Mesothelial cell of epicardium (in vitro differentiated cells): ENCODE measurements at regions not wholly inside any gene's neighbourhood (a gene's known extent, or its start where the extent isn't known, plus 50 kb on each side); places are given as distances from the start of the nearest gene placed in this dataset.

Experiments used
- DNase-seq, 2 experiments: peaks; one replicate each; pipeline ENCODE4 v3.0.0; 2021; ENCODE audit warnings: low spot score in 2 of 2; ENCODE audit not compliant: unreplicated experiment in 2 of 2
- H3K27ac Mint-ChIP-seq: 2 replicates; pipeline ENCODE4 v1.8.0; 2021; ENCODE audit warnings: mixed read lengths
- H3K27me3 Mint-ChIP-seq: 2 replicates; pipeline ENCODE4 v1.8.0; 2021; ENCODE audit warnings: low read depth, mixed read lengths
- H3K36me3 Mint-ChIP-seq: 2 replicates; pipeline ENCODE4 v1.8.0; 2021; ENCODE audit warnings: mixed read lengths
- H3K4me1 Mint-ChIP-seq: 2 replicates; pipeline ENCODE4 v1.8.0; 2021; ENCODE audit warnings: mixed read lengths
- H3K4me3 Mint-ChIP-seq: 2 replicates; pipeline ENCODE4 v1.8.0; 2021; ENCODE audit warnings: mild to moderate bottlenecking, moderate library complexity, mixed read lengths
- H3K9me3 Mint-ChIP-seq: 2 replicates; pipeline ENCODE4 v1.8.0; 2021; ENCODE audit warnings: mixed read lengths
- TF ChIP-seq, protein P1 (sequence below): fragments of 200-600 bp; sonication (generic); IDR thresholded peaks from one replicate; pipeline ENCODE4 v1.5.0; 2021; ENCODE audit warnings: antibody characterized with exemption; ENCODE audit not compliant: unreplicated experiment

DNA sequence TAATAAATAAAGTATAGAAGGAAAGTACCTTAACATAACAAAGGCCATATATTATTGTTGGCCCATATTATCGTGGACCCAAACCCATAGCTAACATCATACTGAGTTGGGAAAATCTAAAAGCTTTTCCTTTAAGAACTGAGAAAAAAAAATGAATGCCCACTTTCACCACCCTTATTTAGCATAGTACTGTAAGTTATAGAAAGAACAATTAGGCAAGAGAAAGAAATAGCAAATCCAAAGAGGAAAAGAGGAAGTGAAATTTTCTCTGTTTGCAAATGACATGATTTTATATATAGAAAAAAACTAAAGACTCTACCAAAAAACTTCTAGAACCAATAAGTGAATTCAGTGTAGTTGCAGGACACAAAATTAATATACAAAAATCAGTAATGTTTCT, 1854.6 kb downstream of the PCDH7 start:
- TF ChIP-seq, protein P1, sequence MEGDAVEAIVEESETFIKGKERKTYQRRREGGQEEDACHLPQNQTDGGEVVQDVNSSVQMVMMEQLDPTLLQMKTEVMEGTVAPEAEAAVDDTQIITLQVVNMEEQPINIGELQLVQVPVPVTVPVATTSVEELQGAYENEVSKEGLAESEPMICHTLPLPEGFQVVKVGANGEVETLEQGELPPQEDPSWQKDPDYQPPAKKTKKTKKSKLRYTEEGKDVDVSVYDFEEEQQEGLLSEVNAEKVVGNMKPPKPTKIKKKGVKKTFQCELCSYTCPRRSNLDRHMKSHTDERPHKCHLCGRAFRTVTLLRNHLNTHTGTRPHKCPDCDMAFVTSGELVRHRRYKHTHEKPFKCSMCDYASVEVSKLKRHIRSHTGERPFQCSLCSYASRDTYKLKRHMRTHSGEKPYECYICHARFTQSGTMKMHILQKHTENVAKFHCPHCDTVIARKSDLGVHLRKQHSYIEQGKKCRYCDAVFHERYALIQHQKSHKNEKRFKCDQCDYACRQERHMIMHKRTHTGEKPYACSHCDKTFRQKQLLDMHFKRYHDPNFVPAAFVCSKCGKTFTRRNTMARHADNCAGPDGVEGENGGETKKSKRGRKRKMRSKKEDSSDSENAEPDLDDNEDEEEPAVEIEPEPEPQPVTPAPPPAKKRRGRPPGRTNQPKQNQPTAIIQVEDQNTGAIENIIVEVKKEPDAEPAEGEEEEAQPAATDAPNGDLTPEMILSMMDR = no peak
- Mint-ChIP-seq H3K36me3 (no peaks in the 10 kb centered on the region), H3K27me3 (no peaks in the 10 kb centered on the region), H3K4me3 (no peak overlapping the region), H3K4me1 (no peaks in the 10 kb centered on the region), H3K9me3 (peaks cover 3% of the 10 kb centered on the region), H3K27ac (no peak overlapping the region)
- no peak for DNase-seq

DNA sequence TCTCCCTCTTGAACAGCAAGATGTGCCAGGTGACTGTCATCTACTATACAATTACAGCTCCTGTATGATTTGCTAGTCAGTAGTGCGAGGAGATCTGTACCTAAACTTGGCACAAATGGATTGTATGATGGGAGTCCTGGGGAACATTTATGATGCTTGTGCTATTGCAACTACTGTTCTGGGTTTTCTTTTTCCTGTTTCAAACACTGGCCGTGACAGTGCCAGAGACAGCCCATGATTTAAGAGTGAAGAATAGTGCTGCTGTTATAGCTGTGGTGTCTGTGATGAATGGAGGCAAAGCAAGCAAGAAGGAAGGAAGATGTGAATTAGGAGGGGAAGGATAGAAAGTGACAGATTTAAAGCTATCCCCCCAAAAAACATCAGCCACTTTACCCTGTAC, 1868.9 kb downstream of the PCDH7 start:
- no peak overlapping the region for H3K27ac Mint-ChIP-seq
- peaks cover 8% of the 10 kb centered on the region for H3K9me3 Mint-ChIP-seq
- TF ChIP-seq, protein P1 = no peak
- H3K36me3 Mint-ChIP-seq = no peaks in the 10 kb centered on the region
- peaks cover 14% of the 10 kb centered on the region for H3K4me1 Mint-ChIP-seq
- H3K4me3 Mint-ChIP-seq = no peak overlapping the region
- no peaks in the 10 kb centered on the region for H3K27me3 Mint-ChIP-seq
- DNase-seq = no peak

DNA sequence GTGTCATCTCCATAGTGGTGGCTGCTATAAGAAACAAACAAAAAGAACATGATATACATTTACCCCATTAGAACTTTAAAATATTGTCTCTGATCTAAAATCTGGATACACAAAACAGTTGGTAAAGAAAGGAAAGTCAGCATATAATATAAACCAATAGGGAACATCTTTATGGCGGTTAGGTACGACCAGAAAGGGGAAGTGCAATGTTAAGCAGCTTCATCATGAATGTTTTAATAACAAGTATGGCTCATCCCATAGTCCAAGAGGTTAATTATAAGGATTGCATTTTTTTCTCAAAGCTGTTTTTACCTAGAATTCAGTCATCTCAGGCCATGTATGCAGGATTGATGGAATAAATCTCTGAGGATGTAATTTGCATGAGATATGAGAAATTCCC, 1869.7 kb downstream of the PCDH7 start:
- Mint-ChIP-seq H3K4me3 (no peak overlapping the region), H3K9me3 (peaks cover 8% of the 10 kb centered on the region), H3K27ac (no peak overlapping the region), H3K4me1 (peaks cover 14% of the 10 kb centered on the region), H3K27me3 (no peaks in the 10 kb centered on the region), H3K36me3 (no peaks in the 10 kb centered on the region)
- no peak for DNase-seq
- TF ChIP-seq, protein P1 = no peak

DNA sequence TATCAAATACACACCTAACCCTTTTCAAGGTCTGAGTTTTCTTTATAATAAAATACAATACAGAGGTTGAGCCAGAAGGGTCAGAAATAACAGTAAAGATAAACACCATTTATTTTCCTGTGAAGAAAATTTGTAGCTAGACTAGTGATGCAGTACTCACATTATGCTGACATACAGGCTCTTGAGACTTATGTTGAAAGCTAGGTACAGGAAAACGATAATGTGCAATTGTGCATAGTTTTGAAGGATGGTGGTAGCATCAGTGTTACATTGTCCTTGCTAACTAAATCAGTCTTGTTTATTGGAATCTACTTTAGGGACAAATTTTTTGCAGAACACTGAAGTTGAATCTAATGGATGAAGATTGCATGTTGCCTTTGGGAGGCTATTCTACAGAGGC, 1877.2 kb downstream of the PCDH7 start:
- no peak for DNase-seq
- Mint-ChIP-seq H3K36me3 (no peaks in the 10 kb centered on the region), H3K27me3 (no peaks in the 10 kb centered on the region), H3K4me3 (no peak overlapping the region), H3K9me3 (peaks cover 8% of the 10 kb centered on the region), H3K27ac (no peak overlapping the region), H3K4me1 (peaks cover 13% of the 10 kb centered on the region)
- TF ChIP-seq, protein P1 = no peak

DNA sequence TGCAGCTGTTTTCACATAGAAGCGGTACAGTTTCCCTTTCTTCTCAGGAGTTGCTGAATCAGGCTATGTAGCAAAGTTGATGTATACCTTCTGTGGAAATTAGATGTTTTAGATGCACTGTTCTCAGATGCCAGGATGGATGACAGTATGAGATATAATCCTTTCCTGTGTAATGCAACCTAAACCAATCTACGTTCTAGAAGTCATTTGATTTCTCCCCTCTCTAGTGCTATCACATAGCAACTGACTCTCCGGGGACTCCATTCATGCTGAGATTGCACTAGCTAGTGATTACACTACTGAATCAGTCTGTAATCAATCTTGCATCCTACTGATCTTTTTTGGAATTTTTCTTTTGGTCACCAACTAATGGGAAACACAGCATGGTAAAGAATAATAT, 1881.7 kb downstream of the PCDH7 start:
- Mint-ChIP-seq H3K9me3 (peaks cover 10% of the 10 kb centered on the region), H3K27ac (no peak overlapping the region), H3K4me1 (peaks cover 14% of the 10 kb centered on the region), H3K27me3 (no peaks in the 10 kb centered on the region), H3K36me3 (peaks cover 2% of the 10 kb centered on the region), H3K4me3 (no peak overlapping the region)
- TF ChIP-seq, protein P1 = no peak
- DNase-seq = no peak

DNA sequence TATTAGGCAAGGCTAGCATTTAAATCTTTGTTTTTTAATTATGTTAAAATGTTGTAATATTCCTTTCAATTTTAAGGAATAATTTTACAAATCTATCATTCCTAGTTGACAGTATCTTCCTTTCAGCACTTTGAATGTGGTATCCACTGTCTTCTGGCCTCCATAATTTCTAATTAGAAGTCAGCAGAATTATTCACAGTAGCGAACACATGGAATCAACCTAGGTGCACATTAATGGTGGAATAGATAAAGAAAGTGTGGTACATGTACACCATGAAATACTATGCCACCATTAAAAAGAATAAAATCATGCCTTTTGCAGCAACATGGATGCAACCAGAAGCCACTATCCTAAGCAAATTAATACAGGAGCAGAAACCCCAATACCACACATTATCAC, 1887.8 kb downstream of the PCDH7 start:
- TF ChIP-seq, protein P1 = no peak
- H3K4me1 Mint-ChIP-seq = no peaks in the 10 kb centered on the region
- no peak for DNase-seq
- H3K9me3 Mint-ChIP-seq = peaks cover 46% of the 10 kb centered on the region
- no peak overlapping the region for H3K27ac Mint-ChIP-seq
- peaks cover 3% of the 10 kb centered on the region for H3K36me3 Mint-ChIP-seq
- H3K4me3 Mint-ChIP-seq = no peak overlapping the region
- H3K27me3 Mint-ChIP-seq = no peaks in the 10 kb centered on the region
